GM18868 (cell line): ENCODE measurements at regions not wholly inside any gene's neighbourhood (a gene's known extent, or its start where the extent isn't known, plus 50 kb on each side); places are given as distances from the start of the nearest gene placed in this dataset.
"Not testable (repeated sequence)": the region's sequence is repeated elsewhere in the genome, so short reads cannot be mapped to it uniquely, and the experiment has no call there.

Experiments used
- ATAC-seq: cut with Tn5 transposase; IDR thresholded peaks from one replicate; pipeline ENCODE4 v1.9.1; 2021; ENCODE audit warnings: mild to moderate bottlenecking, moderate library complexity; ENCODE audit not compliant: unreplicated experiment

DNA sequence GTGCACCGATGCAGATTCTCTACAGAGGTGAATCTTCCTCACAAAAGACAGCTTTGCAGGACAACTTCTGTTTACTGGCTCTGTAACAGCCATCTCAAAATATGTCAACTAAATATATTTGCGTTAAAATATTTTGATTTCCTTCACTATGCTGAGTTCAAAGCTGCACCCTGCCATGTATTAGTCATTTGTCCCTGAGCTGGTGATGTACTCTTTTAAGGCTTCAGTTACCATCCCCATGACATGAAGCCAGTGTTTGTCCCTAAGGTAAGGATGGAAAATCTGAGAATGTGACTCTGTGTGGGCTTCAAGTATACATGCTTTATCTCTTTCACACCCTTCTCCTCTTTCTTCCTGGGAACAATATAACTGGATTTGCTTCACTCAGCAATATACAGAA lies 70.2 kb upstream of the BTG3 start:
- no peak for ATAC-seq

DNA sequence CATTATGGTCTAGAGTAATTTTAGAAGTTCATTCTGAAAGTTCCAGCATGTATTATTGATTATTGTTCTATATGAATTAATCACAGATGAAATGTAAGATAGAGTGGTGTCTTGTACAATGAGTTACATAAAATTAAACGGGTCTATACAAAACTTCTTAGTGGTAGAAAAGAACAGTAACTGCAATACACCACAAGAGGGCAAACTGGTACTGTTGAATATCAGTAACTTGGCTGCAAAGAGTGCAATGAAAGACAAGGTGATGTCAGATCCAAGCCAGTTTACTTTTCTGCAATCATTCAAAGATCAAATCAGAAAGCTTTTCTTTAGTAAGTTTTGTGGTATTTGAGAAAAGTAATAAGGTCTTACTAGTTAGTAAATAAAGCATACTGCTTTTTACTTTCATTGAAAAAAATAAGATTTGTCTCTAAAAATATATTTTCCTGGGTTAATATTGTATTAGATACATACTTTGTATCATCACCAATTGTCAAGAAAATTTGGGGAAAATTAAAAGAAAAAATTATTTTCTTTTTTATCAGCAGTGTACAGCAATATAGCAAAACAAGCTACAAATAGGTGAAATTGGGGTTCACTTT lies 66.4 kb upstream of the BTG3 start:
- ATAC-seq = peak; percentile 97

DNA sequence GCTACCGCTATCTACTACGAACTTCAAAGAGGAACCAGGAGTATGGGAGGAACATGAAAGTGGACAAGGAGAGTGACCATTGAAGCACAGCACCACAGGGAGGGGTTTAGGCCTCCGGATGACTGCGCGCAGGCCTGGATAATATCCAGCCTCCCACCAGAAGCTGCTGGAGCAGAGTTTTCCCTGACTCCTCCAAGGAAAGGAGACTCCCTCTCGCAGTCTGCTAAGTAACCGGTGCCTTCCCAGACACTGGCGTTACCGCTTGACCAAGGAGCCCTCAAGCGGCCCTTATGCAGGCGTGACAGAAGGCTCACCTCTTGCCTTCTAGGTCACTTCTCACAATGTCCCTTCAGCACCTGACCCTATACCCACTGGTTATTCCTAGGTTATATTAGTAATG lies 64.2 kb upstream of the BTG3 start:
- not testable (repeated sequence) for ATAC-seq

DNA sequence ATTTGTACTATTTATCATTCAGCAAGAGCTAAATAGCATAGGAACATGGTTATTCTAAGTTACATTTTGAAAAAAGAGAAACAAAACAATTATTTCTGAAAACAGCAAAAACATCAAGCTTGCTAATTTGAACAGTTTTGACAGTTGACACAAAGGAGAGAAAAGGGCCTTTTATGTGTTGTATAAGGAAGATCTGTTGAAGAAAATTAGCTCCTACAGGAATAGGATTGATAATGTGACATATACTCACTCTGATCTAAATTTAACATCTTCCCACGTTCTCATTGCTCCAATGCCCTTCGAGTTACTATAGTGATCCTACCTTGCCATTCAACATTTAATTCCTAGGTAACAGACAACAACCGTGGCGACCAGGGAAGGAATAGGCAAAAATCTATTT lies 61.4 kb upstream of the BTG3 start:
- ATAC-seq = no peak

DNA sequence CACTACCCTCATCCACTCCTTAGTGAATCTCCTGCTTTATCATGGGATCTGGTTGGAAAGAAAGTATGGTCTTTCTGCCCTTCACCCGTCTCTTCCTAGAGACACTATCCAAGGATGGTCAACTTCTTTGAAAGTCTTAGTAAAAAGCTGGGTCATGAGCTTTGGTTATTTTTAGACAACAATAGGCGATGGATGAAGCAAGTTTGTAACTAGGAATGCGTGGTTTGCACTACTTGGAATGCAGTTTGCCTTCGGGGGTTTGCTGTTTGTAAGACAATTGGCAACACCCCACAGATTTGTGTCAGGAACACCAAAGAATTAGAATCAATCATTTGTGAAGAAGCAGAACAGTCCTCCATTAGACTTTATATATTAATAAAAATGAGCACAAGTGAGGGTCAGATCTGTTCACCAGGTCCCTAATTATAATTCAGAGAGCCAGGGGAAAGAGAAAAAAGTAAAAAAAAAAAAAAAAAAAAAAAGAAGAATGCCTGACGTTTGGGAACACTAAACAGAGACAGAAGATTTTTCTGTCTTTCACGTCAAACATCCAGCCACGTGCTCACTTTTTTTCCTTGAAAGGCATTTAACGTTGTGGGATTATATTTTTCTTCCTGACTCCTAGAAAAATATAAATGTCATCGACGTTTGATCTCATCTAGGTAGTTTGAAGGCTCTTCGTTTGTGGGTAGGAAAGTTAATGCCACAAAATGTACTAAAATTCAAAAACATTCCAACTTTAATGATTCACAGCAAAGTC lies 60.7 kb upstream of the BTG3 start:
- no peak for ATAC-seq

DNA sequence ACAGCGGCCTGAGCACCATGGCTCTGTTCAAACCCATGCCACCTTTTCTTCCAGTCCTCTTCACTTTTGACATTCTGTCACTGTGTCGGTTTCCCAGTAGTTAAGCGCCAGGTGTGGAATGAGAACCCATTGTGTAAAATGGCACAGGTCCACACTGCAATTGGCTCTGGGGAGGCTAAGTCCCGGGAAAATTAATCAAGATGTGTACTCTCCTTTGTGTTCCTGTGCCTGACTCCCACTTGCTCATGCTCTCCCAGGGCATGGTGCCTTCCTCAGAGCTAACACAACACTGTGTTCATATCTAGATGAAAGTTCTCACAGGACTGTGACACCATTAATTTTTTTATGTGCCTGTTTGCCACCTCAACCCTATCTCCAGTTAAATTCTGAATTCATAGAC lies 59.0 kb upstream of the BTG3 start:
- no peak for ATAC-seq

DNA sequence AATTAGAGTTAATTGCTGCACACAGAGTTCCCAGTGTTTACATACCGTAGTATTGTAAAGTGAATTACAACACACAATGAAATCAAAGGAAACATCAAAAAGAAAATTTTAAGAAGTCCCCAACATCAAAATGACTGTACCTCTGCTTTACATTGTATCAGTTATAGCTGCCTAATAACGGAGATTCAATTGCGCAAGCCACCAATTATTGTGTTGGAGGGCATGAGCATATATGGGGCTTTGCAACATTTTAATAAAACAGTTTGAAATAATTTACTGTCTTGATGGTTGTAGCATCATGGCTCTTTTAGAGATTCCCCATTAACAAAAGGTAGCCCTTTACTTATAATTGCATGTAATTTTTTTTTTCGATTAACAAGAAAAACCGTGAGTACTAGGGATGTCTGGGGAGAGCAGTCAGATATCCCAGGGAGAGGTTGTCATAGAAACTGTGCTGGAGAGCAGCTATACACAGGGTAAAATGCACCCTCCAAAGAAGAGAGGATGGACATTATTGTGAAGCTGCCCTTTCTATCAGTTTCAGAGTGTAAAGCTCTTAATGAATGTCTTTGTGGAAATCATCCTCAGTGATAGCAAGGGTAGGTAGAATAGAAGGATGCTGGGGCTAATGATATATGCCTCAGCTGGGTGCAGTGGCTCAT lies 55.9 kb upstream of the BTG3 start:
- no peak for ATAC-seq

DNA sequence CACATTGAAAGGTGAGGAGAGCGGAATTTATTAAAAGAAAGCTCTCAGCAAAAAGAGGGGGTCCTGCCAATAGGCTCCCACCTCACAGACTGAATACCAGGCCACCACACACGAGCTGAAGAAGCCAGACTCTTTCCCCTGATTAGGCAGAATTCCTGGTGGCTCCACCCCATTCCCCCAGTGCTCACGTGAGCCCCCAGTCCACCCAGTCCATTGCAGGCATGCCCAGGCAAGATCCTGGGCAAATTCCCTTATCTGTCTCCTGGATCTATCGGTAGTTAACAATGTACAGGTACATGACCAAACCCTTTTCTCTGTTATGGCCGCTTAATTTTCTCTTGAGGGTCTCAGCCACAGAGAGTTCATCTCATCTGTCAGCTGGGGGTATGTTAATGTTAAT lies 54.6 kb upstream of the BTG3 start:
- ATAC-seq = no peak
